ENCODE measurements at regions not wholly inside any gene's neighbourhood (a gene's known extent, or its start where the extent isn't known, plus 50 kb on each side); places are given as distances from the start of the nearest gene placed in this dataset.

- H2BK20ac ChIP-seq (ENCODE audit: low read length) = no peak overlapping the region
- no peaks in the 10 kb centered on the region for H3K23me2 ChIP-seq (ENCODE audit: low read depth, low read length)
- peaks cover 0 to 1% (median 0%) of the 10 kb centered on the region in 4 experiments; a peak in 1 of 7 replicates for H3K27me3 ChIP-seq (replicated peaks in 1 of 4; ENCODE audit: control insufficient read depth in 3 of 4, extremely low read depth in 1 of 4, insufficient read depth in 3 of 4, low read length in 3 of 4)
- WGBS, 2 experiments (ENCODE audit: extremely low coverage in 1 of 2, insufficient coverage in 1 of 2, insufficient read length in 1 of 2, insufficient replicate concordance in 2 of 2, low coverage in 1 of 2, low lambda C conversion rate in 2 of 2, missing lambda C conversion rate in 1 of 2) = 86% methylated on average over 11 of the region's 11 CpGs; no CpG with 5 or more reads in 1 of the 2 experiments
- no peaks in the 10 kb centered on the region for H3K79me2 ChIP-seq (ENCODE audit: control insufficient read depth in 1 of 2, insufficient read depth in 2 of 2, low read length in 2 of 2)
- FAIRE-seq (no peak), DNase-seq (ENCODE audit: low read depth in 1 of 2, low spot score in 2 of 2) (no peak)
- H3K4me1 ChIP-seq (replicated peaks in 1 of 4; ENCODE audit: control insufficient read depth in 3 of 4, insufficient read depth in 4 of 4, low read length in 3 of 4) = peaks cover 0 to 3% (median 0%) of the 10 kb centered on the region in 4 experiments; a peak in 1 of 7 replicates
- no peak overlapping the region for H3K9ac ChIP-seq (replicated peaks in 1 of 4; ENCODE audit: extremely low read depth in 1 of 4, low read depth in 3 of 4, low read length in 3 of 4)
- H3K36me3 ChIP-seq (ENCODE audit: control insufficient read depth in 2 of 4, insufficient read depth in 4 of 4, low read length in 3 of 4) = no peaks in the 10 kb centered on the region
- no peak overlapping the region for H3K4ac ChIP-seq (replicated peaks; ENCODE audit: insufficient read length, low read depth, low read length)
- H2BK5ac ChIP-seq (ENCODE audit: low read depth, low read length) = no peak overlapping the region
- no peak overlapping the region for H4K8ac ChIP-seq (ENCODE audit: extremely low read depth, insufficient read depth, low read length)
- H4K5ac ChIP-seq (ENCODE audit: insufficient read length, low read depth, low read length) = no peak overlapping the region
- no peaks in the 10 kb centered on the region for H3K79me1 ChIP-seq (ENCODE audit: low read depth, low read length)
- H2BK15ac ChIP-seq (ENCODE audit: low read length) = no peak overlapping the region
- no peak overlapping the region for H3K18ac ChIP-seq (ENCODE audit: extremely low read depth, low read length)
- H3K23ac ChIP-seq (ENCODE audit: insufficient read length) = no peak overlapping the region
- no peak overlapping the region for H2BK120ac ChIP-seq (replicated peaks; ENCODE audit: low read depth, low read length)
- H4K91ac ChIP-seq (replicated peaks; ENCODE audit: insufficient read length, low read length) = no peak overlapping the region
- H4K20me1 ChIP-seq (replicated peaks in 1 of 2; ENCODE audit: control insufficient read depth in 1 of 2, insufficient read depth in 2 of 2, low read length in 2 of 2) = no peaks in the 10 kb centered on the region
- H3K56ac ChIP-seq (replicated peaks; ENCODE audit: insufficient read length, low read depth, low read length) = no peak overlapping the region
- ChIA-PET POLR2A (ENCODE audit: partially characterized antibody) (no interaction called here), CTCF (ENCODE audit: partially characterized antibody) (interaction anchor here (0.6 kb wide), 1 partner anchor 39 kb away, joined by 3 read pairs; no protein-coding TSS in a partner anchor)
- no peak overlapping the region for H3K4me3 ChIP-seq (ENCODE audit: extremely low read depth in 1 of 4, insufficient read depth in 2 of 4, low read depth in 3 of 4, low read length in 4 of 4)
- no peak overlapping the region for H3K27ac ChIP-seq (ENCODE audit: low read depth, low read length)
- H2BK12ac ChIP-seq (ENCODE audit: low read depth, low read length) = no peak overlapping the region
- H2AK5ac ChIP-seq (ENCODE audit: low read depth, low read length) = no peak overlapping the region
- H3K4me2 ChIP-seq (ENCODE audit: insufficient read depth in 1 of 2, low read depth in 2 of 2, low read length in 2 of 2) = no peak overlapping the region
- no peaks in the 10 kb centered on the region for H3K9me3 ChIP-seq (ENCODE audit: insufficient read depth in 2 of 2, low read depth in 1 of 2, low read length in 1 of 2)
- H3K14ac ChIP-seq (ENCODE audit: insufficient read length) = no peak overlapping the region
- 0 out of 2 replicates have a peak overlapping the region, but pooled peaks have one; percentile 1 for H2AFZ ChIP-seq (ENCODE audit: low read length)
- TF ChIP-seq, protein P1, sequence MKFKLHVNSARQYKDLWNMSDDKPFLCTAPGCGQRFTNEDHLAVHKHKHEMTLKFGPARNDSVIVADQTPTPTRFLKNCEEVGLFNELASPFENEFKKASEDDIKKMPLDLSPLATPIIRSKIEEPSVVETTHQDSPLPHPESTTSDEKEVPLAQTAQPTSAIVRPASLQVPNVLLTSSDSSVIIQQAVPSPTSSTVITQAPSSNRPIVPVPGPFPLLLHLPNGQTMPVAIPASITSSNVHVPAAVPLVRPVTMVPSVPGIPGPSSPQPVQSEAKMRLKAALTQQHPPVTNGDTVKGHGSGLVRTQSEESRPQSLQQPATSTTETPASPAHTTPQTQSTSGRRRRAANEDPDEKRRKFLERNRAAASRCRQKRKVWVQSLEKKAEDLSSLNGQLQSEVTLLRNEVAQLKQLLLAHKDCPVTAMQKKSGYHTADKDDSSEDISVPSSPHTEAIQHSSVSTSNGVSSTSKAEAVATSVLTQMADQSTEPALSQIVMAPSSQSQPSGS (IDR thresholded peaks at IDR 0.05; ENCODE audit: low read length) = no peak
- TF ChIP-seq SRF (IDR thresholded peaks at IDR 0.05; ENCODE audit: low read depth, low read length) (no peak), EP300 (IDR thresholded peaks at IDR 0.05; ENCODE audit: borderline replicate concordance in 1 of 2, low read depth in 2 of 2, low read length in 2 of 2) (no peak), JUN (IDR thresholded peaks at IDR 0.05; ENCODE audit: low read depth, low read length) (no peak)
- TF ChIP-seq, protein P2, sequence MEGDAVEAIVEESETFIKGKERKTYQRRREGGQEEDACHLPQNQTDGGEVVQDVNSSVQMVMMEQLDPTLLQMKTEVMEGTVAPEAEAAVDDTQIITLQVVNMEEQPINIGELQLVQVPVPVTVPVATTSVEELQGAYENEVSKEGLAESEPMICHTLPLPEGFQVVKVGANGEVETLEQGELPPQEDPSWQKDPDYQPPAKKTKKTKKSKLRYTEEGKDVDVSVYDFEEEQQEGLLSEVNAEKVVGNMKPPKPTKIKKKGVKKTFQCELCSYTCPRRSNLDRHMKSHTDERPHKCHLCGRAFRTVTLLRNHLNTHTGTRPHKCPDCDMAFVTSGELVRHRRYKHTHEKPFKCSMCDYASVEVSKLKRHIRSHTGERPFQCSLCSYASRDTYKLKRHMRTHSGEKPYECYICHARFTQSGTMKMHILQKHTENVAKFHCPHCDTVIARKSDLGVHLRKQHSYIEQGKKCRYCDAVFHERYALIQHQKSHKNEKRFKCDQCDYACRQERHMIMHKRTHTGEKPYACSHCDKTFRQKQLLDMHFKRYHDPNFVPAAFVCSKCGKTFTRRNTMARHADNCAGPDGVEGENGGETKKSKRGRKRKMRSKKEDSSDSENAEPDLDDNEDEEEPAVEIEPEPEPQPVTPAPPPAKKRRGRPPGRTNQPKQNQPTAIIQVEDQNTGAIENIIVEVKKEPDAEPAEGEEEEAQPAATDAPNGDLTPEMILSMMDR (IDR thresholded peaks at IDR 0.05; ENCODE audit: control extremely low read depth in 1 of 3, insufficient read depth in 1 of 3, low read depth in 1 of 3, low read length in 3 of 3) = no peak
- TF ChIP-seq, protein P3, sequence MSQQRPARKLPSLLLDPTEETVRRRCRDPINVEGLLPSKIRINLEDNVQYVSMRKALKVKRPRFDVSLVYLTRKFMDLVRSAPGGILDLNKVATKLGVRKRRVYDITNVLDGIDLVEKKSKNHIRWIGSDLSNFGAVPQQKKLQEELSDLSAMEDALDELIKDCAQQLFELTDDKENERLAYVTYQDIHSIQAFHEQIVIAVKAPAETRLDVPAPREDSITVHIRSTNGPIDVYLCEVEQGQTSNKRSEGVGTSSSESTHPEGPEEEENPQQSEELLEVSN (IDR thresholded peaks at IDR 0.05) = no peak
Observed at GRCh38 chr4:13988353-13989305, 361.1 kb upstream of the BOD1L1 start.

All from H1 (cell line).